Natural killer cell (primary cell): ENCODE measurements at regions not wholly inside any gene's neighbourhood (a gene's known extent, or its start where the extent isn't known, plus 50 kb on each side); places are given as distances from the start of the nearest gene placed in this dataset.
"Not testable (repeated sequence)": the region's sequence is repeated elsewhere in the genome, so short reads cannot be mapped to it uniquely, and the experiment has no call there.

Experiments
- ATAC-seq, 3 donors: fragments of 150-1000 bp in 2 of 3; fragments of 200-7000 bp in 1 of 3; cut with Tn5 transposase; 1 replicate in 1 of 3; 2 replicates in 2 of 3; pipeline ENCODE4 v1.10.0; 2021; ENCODE audit warnings: mild to moderate bottlenecking in 2 of 3, moderate library complexity in 2 of 3
- DNase-seq, 2 donors: peaks; one replicate each; pipeline versions ENCODE4 v3.0.0 to v3.0.0-alpha.2; 2013 to 2021; ENCODE audit warnings: mixed read lengths in 1 of 2
- H3K27ac ChIP-seq: one replicate; pipeline ENCODE4 v1.5.1; 2013; ENCODE audit warnings: mild to moderate bottlenecking, low read length
- H3K27me3 ChIP-seq: one replicate; pipeline ENCODE4 v1.6.1; 2013; ENCODE audit warnings: low read length; ENCODE audit not compliant: control insufficient read depth, insufficient read depth
- H3K36me3 ChIP-seq: one replicate; pipeline ENCODE4 v1.6.1; 2013; ENCODE audit warnings: low read length; ENCODE audit not compliant: control insufficient read depth, insufficient read depth
- H3K4me1 ChIP-seq: one replicate; pipeline ENCODE4 v1.6.1; 2013; ENCODE audit warnings: low read length; ENCODE audit not compliant: control insufficient read depth, insufficient read depth
- H3K4me3 ChIP-seq: one replicate; pipeline ENCODE4 v1.5.1; 2013; ENCODE audit warnings: low read length
- H3K9me3 ChIP-seq: one replicate; pipeline ENCODE4 v1.6.1; 2013; ENCODE audit warnings: low read length; ENCODE audit not compliant: control insufficient read depth, insufficient read depth
- H3K27ac Mint-ChIP-seq, 2 donors: one replicate each; pipeline ENCODE4 v1.8.0; 2022; ENCODE audit warnings: mild to moderate bottlenecking in 2 of 2, mixed read lengths in 2 of 2, moderate library complexity in 1 of 2
- H3K27me3 Mint-ChIP-seq, 2 donors: one replicate each; pipeline ENCODE4 v1.8.0; 2022; ENCODE audit warnings: low read depth in 2 of 2, mixed read lengths in 2 of 2
- H3K36me3 Mint-ChIP-seq: one replicate; pipeline ENCODE4 v1.8.0; 2022; ENCODE audit warnings: mixed read lengths
- H3K4me1 Mint-ChIP-seq, 2 donors: one replicate each; pipeline ENCODE4 v1.8.0; 2022; ENCODE audit warnings: mixed read lengths in 2 of 2
- H3K4me3 Mint-ChIP-seq: one replicate; pipeline ENCODE4 v1.8.0; 2022; ENCODE audit warnings: mild to moderate bottlenecking, moderate library complexity, mixed read lengths
- H3K9me3 Mint-ChIP-seq, 2 donors: one replicate each; pipeline ENCODE4 v1.8.0; 2022; ENCODE audit warnings: mixed read lengths in 2 of 2
- WGBS: methylation state at CpG from one replicate; pipeline ENCODE4 v1.1.7; 2013; ENCODE audit warnings: missing lambda C conversion rate; ENCODE audit not compliant: insufficient coverage; 5-methylcytosine and 5-hydroxymethylcytosine counted together
- intact Hi-C: fragments of 100-400 bp; cut with micrococcal nuclease; formaldehyde crosslinking; loops from one replicate; pipeline ENCODE4 v1.14.2; 2022
- TF ChIP-seq, protein P1 (sequence below): fragments of 200-600 bp; IDR thresholded peaks from one replicate; pipeline ENCODE4 v1.8.0; 2022; ENCODE audit warnings: antibody characterized with exemption

GRCh38 chrX:77003956-77004355, 443.2 kb upstream of the FGF16 start:
- H3K36me3 ChIP-seq: no peaks in the 10 kb centered on the region
- WGBS: 42% methylated on average over 3 of the region's 3 CpGs
- no peaks in the 10 kb centered on the region for H3K9me3 Mint-ChIP-seq
- intact Hi-C loops: no loop called here
- ATAC-seq (no peak), DNase-seq (peak in 1 of 2 donors; percentile 1)
- no peaks in the 10 kb centered on the region for H3K9me3 ChIP-seq
- no peaks in the 10 kb centered on the region for H3K27me3 Mint-ChIP-seq
- no peaks in the 10 kb centered on the region for H3K27me3 ChIP-seq
- no peak overlapping the region for H3K4me3 Mint-ChIP-seq
- no peak overlapping the region for H3K27ac Mint-ChIP-seq
- TF ChIP-seq, protein P1, sequence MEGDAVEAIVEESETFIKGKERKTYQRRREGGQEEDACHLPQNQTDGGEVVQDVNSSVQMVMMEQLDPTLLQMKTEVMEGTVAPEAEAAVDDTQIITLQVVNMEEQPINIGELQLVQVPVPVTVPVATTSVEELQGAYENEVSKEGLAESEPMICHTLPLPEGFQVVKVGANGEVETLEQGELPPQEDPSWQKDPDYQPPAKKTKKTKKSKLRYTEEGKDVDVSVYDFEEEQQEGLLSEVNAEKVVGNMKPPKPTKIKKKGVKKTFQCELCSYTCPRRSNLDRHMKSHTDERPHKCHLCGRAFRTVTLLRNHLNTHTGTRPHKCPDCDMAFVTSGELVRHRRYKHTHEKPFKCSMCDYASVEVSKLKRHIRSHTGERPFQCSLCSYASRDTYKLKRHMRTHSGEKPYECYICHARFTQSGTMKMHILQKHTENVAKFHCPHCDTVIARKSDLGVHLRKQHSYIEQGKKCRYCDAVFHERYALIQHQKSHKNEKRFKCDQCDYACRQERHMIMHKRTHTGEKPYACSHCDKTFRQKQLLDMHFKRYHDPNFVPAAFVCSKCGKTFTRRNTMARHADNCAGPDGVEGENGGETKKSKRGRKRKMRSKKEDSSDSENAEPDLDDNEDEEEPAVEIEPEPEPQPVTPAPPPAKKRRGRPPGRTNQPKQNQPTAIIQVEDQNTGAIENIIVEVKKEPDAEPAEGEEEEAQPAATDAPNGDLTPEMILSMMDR: no peak
- H3K4me1 Mint-ChIP-seq: no peaks in the 10 kb centered on the region
- no peaks in the 10 kb centered on the region for H3K36me3 Mint-ChIP-seq
- no peak overlapping the region for H3K27ac ChIP-seq
- H3K4me1 ChIP-seq: no peaks in the 10 kb centered on the region
- H3K4me3 ChIP-seq: no peak overlapping the region

DNA sequence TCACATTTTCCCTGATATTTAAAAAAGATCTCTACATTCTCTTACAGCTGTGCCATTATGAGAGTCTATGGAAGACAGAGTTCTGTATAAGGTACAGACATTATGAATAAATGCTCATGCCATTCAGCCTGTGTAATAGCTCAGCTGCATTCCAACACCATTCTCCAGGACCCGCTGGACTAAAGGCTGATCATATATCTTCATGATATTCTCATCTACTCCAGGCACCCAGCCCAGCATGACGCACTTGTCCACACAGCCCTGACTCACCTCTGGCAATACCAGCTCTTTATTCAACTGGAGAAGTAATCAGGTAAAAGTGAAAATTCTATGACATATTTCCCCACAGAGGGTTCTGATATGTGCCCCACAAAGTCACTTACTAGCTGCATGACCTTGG, 437.5 kb upstream of the FGF16 start:
- no peaks in the 10 kb centered on the region for H3K27me3 Mint-ChIP-seq
- no peak overlapping the region for H3K27ac Mint-ChIP-seq
- H3K4me1 Mint-ChIP-seq: no peaks in the 10 kb centered on the region
- Histone ChIP-seq H3K4me1 (no peaks in the 10 kb centered on the region), H3K27ac (no peak overlapping the region), H3K27me3 (no peaks in the 10 kb centered on the region), H3K9me3 (no peaks in the 10 kb centered on the region), H3K4me3 (no peak overlapping the region), H3K36me3 (no peaks in the 10 kb centered on the region)
- H3K36me3 Mint-ChIP-seq: no peaks in the 10 kb centered on the region
- ATAC-seq: no peak
- H3K4me3 Mint-ChIP-seq: no peak overlapping the region
- 88% methylated on average over 2 of the region's 2 CpGs for WGBS
- TF ChIP-seq, protein P1: no peak
- intact Hi-C loops: no loop called here
- H3K9me3 Mint-ChIP-seq: no peaks in the 10 kb centered on the region
- no peak for DNase-seq

GRCh38 chrX:77014377-77015372, 432.5 kb upstream of the FGF16 start:
- Mint-ChIP-seq H3K27ac (no peak overlapping the region), H3K9me3 (no peaks in the 10 kb centered on the region), H3K4me1 (no peaks in the 10 kb centered on the region), H3K4me3 (no peak overlapping the region), H3K36me3 (no peaks in the 10 kb centered on the region), H3K27me3 (no peaks in the 10 kb centered on the region)
- Histone ChIP-seq H3K9me3 (no peaks in the 10 kb centered on the region), H3K36me3 (no peaks in the 10 kb centered on the region), H3K4me3 (no peak overlapping the region), H3K27ac (no peak overlapping the region), H3K27me3 (no peaks in the 10 kb centered on the region), H3K4me1 (no peaks in the 10 kb centered on the region)
- DNase-seq (no peak), ATAC-seq (no peak)
- TF ChIP-seq, protein P1: no peak
- WGBS: 33% methylated on average over 7 of the region's 9 CpGs
- intact Hi-C loops: no loop called here

DNA sequence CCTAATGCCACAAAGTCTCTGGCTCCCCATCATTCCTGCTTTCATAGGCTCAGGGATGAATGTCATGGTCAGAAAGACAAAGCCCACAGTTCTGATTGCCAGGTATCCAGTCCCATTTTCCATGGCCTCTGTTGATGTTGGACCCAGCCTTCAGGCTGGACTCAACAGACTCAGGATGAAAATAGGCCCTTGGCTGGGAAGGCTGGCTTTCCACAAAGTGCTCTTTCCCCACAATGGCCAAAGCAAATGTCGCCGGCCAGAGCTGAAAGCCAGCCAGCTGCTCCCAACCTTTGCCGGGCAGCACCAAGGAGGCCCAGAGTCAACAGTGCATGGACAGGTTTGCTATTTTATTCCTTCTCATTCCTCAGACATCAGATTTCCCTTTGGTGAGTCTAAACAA, 430.1 kb upstream of the FGF16 start:
- H3K36me3 Mint-ChIP-seq: no peaks in the 10 kb centered on the region
- no peaks in the 10 kb centered on the region for H3K27me3 Mint-ChIP-seq
- H3K4me3 Mint-ChIP-seq: no peak overlapping the region
- Histone ChIP-seq H3K4me1 (no peaks in the 10 kb centered on the region), H3K36me3 (no peaks in the 10 kb centered on the region), H3K9me3 (no peaks in the 10 kb centered on the region), H3K27me3 (no peaks in the 10 kb centered on the region), H3K4me3 (no peak overlapping the region), H3K27ac (no peak overlapping the region)
- no peaks in the 10 kb centered on the region for H3K4me1 Mint-ChIP-seq
- DNase-seq (no peak), ATAC-seq (no peak)
- intact Hi-C loops: no loop called here
- TF ChIP-seq, protein P1: no peak
- no peak overlapping the region for H3K27ac Mint-ChIP-seq
- 83% methylated on average over 2 of the region's 3 CpGs for WGBS
- H3K9me3 Mint-ChIP-seq: no peaks in the 10 kb centered on the region

GRCh38 chrX:77046180-77046810, 400.9 kb upstream of the FGF16 start:
- H3K27ac Mint-ChIP-seq, H3K4me1 Mint-ChIP-seq, H3K9me3 Mint-ChIP-seq, H3K4me3 Mint-ChIP-seq, H3K4me3 ChIP-seq, intact Hi-C loops, H3K27me3 Mint-ChIP-seq, H3K36me3 ChIP-seq, H3K36me3 Mint-ChIP-seq, ATAC-seq, DNase-seq, H3K4me1 ChIP-seq, H3K27ac ChIP-seq, H3K27me3 ChIP-seq, H3K9me3 ChIP-seq: not testable (repeated sequence)
- WGBS: 3% methylated on average over 28 of the region's 29 CpGs
